Activated gamma-delta T cell (primary cell): ENCODE measurements at regions not wholly inside any gene's neighbourhood (a gene's known extent, or its start where the extent isn't known, plus 50 kb on each side); places are given as distances from the start of the nearest gene placed in this dataset.
"Not testable (repeated sequence)": the region's sequence is repeated elsewhere in the genome, so short reads cannot be mapped to it uniquely, and the experiment has no call there.

Experiments
- DNase-seq: peaks from one replicate; lab custom pipeline; 2025; lab: John Stamatoyannopoulos, UW

DNA sequence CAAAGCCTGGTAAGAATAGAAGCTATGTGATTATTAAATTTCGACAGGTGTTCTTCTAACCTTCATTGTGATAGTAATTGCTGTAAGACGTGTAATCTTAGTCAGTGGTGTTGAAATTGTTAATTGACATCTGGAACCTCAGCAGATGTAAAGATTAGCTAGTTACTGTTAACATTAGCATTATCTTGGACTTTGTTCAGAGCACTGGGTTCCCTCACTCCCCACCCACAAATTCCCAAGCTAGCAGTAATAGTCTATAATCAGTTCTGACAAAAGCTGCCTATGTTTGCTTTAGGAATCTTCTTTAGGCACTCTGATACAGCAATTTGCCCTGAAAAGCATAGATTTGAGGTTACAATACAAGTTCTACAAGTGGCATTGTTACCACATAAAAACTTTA is 233.7 kb downstream of the EN1 start:
- DNase-seq = no peak

DNA sequence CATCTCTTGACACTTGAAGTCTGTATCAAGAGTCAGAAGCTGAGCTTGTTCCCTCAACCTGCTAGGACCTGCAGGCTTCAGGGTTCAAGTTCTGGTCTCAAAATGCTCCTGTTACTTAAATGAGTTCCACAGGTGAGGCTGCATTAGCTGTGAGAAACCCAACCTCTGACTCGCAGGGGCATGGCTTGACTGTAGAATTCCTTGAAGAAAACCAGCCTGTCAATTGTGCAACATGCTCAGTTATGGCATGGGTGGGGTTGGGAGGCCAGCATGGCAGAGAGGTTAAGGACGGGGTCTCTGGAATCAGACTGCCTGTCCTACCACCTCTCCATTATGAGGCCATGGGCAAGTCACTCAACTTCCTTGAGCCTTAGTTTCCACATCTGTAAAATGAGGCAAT is 235.8 kb downstream of the EN1 start:
- DNase-seq = no peak

DNA sequence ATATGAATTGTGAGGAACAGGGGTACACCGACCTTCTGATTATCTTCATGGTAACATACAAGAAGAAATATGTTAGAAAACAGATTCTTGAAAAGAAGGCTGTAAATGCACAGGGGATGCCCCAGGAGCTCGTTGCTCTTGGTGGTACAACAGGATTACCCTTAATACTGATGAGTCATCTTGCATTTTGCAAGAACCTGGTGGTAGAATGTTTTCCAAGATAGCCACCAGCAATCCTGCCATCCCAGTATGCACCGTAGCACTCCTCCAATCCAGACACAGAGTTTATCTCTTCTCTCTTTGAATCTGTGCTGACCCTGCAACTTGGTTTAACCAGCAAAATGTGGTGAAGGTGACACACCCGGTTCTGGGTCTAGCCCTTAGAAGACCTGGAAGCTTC is 238.3 kb downstream of the EN1 start:
- no peak for DNase-seq

DNA sequence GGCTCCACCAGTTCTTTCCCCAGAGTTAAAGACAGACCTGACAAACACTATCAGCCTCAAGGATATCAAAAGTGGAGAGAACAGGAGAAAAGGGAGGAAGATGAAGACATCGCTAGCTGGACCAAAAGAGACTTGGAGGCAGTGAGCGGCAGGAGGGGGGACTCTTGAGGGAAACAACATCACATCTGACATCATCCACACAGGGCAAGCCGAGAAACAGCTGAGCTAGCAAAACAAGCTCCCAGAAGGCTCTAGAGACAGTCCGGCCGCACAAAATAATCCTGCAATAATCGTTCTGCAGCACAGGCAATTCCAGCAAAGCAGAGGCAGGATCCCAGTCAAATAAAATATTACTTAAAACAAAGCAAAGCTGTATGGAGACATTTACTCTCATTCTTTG is 239.8 kb downstream of the EN1 start:
- DNase-seq = no peak

DNA sequence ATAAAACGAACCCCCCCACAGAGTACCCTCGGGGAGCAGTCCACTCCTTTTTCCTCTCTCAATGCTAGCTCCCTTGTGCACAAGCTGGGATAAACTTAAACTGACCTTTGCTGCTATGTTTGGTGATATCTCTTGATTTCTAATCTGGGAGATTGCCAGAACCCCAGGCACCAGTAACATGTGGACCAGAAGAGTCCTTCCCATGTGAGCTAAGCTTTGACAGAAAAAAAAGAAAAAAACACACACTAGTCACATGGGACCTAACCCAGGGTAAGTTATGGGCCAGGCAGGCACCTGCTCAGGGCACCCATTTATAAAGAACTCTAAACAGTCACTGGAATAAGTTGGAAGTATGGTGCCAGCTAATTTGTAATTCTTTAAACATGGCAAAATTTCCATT is 242.6 kb downstream of the EN1 start:
- no peak for DNase-seq

DNA sequence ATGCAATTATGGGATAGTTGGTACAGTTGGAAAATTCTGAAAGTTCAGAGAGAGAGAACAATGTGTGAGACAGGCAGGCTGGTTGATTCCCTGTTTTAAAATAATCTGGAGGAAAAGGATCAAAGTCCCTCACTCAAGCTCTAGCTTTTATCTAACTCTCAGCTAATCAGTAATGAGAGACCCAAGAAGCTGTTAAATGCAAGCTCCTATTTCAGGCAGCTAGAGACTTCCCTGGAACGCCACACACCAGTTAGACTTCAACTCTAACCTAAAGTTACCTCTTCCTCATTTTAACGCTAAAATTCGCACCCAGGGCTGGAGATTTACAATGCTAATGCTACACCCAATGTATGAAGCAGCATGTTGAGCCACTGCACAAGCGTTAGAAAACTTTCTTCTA is 243.1 kb downstream of the EN1 start:
- no peak for DNase-seq

DNA sequence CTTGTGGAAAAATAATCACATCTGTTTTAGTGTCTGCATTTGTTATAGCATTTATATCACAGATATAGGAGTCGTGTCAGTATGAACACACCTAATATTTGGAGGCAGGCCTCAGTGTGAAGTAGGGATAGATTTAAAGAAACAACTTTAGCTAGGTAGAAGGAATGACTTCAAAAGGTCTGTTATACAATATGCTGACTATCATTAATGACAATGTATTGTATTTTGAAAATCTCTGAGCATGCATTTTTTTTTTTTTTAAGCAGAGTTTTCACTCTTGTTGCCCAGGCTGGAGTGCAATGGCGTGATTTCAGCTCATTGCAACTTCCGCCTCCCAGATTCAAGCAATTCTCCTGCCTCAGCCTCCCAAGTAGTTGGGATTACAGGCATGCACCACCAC is 248.3 kb downstream of the EN1 start:
- DNase-seq = no peak

DNA sequence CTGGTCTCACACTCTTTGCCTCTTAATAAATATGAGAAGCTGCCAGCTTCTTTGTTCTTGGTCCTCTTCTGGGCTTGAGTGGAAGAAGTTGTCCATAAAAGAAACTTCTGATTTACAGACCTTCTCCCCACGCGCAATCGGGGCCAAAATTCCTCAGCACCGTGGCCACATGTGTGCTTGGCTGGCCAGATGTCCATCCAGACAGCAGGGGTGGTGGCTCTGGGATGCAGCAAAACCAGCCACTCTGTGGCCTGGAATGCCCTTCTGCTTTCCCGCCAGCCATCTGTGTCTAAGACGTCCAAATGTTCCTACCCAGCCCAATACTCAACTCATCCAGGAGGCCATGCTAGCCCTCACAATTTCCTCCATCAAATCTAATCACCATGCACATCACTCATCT is 250.8 kb downstream of the EN1 start:
- DNase-seq = no peak

DNA sequence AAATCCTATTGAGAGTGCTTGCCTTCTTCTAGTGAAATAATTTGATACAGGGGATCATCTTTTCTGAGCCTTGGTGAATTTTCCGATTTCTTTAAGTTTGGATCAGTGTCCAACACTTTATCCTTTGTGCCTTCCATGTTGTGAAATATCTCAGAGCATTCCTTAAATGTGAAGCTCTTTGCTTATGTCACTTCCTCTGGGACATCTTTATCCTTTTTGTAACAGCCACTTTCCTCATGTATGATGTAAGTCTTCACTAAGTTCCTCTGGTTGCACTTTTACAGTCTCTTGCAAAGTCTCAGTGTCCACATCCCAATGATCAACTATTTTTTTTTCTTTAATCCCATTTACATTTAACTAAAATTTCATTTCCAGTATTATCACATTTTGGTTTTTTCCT is 254.2 kb downstream of the EN1 start:
- no peak for DNase-seq

DNA sequence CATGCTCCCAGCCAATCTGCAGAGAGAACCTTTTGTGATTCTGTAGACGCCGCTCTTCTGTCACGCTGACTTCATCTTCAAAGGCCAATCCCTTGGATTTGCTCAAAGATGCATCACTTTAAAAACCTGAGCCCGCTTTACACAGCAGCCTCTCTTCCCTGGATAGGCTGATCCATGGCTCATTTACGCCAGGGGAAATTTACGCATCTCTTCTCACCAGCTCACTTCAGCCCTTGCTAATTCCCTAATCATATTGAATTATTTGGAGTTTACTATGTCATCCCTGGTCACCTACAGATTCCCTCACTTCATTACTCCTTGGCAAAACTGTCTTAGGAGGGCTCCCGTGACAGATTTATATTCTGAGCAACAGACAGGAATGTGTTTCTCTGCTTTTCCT is 256.2 kb downstream of the EN1 start:
- DNase-seq = no peak

DNA sequence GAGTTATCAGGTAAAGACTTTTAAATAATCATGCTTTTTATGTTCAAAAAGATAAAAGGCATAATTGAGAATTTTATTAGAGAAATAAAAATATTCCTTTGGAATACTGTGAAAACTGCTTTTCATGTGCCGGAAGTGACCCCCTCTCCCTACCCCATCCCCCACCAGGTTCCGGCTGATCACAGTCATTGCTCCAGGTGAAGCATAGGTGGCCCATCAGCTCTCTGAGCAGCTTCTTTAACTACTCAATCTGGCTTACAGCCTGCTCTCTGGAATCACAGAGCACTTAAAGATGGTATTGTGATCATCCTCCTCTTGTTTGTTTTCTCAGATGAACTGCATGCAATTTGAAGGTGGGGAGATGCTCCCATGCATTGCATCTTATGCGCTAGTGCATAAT is 257.7 kb downstream of the EN1 start:
- DNase-seq = no peak

DNA sequence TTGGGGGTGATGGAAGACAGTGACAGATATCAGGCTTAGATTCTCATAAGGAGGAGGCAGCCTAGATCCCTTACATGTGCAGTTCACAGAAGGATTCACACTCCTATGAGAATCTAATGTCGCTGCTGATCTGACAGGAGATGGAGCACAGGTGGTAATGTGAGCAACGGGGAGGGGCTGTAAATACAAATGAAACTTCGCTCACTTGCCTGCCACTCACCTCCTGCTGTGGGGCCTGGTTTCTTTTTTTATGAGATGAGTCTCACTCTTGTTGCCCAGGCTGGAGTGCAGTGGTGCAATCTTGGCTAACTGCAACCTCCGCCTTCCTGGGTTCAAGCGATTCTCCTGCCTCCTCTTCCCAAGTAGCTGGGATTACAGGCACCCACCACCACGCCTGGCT is 258.6 kb downstream of the EN1 start:
- no peak for DNase-seq

DNA sequence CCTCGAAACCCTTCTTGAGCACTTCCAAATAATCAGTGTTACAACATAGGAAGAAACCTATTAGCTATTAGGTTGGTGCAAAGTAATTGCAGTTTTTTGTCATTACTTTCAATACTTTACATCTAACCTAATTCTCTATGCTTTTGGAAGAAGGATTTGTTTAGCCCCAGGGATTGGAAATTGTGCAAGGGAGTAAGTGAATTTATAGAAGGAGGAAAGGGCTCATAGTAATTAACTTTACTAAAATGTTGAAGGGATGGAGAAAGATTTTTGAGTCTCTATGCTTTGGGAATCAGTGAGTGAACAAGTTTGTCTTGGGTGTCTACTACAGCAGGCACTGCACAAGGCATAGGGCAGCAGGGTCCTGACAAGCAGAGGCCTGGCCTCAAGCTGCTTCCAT is 261.1 kb downstream of the EN1 start:
- DNase-seq = no peak

DNA sequence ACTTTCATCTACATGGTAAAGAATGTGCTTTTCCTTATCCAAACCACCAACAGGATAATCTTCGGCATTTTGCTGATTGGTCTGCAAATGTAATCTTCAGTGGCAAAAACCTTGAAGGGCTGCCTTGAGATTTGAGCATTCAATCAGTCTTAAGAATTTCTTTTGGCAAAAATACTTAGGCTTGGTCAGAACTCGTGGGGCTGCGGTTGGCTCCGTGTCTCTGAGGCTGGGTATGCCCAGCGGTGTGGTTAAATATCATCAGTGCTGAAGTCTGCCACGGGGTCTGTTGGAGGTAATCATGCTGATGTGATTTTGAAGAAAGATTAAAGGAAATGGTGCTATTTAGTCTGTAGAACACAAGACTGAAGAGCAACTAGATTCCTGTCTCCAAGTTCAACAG is 262.6 kb downstream of the EN1 start:
- DNase-seq = no peak

DNA sequence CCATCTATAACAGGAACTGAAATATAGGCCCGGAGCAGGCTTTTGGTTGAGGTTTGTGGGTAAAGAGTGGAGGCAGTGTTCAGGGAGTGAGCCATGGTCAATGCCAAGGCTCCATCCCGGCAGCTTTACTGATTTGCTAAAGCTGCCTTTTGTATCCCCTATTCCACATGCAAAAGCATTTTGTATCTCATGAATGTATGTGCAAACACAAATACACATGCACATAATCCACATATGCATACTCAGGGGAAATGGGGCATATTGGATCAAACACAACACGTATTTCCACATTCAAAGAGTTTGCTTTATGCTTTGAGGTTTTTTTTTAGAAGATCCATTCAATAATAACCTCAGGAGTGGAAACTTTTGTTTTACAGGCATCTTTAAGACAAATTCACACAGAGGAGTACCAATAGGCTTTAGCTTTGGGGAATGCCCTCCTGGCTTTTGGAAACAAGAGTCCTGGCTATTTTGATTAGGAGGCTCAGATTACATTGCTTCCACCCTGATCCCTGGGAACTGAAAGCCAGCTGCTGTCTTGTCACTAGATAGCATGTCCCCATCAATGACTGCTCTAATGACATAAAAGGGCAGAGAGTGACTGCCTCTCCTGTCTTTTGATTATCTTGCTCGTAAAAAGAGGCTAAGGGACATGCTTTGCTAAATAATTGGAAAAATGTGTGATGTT is 263.2 kb downstream of the EN1 start:
- DNase-seq = no peak

DNA sequence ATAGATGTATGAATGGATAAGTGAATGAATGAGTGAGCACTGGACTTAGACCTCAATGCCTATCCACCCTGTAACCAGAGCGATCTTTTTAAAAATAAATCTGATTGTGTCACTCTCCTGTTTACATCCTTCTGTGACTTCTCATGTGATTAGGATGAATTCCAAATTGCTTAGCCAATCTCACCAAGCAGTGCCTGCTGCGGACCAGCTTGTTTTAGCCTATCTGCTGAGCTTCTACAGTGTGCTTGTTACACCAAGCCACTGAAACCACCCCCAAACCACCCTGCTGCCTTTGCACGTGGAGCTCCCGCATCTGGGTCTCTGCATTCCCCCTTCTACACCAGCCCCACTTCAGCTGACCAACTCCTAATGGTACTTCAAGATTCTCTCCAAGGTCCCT is 265.4 kb downstream of the EN1 start:
- DNase-seq = no peak

DNA sequence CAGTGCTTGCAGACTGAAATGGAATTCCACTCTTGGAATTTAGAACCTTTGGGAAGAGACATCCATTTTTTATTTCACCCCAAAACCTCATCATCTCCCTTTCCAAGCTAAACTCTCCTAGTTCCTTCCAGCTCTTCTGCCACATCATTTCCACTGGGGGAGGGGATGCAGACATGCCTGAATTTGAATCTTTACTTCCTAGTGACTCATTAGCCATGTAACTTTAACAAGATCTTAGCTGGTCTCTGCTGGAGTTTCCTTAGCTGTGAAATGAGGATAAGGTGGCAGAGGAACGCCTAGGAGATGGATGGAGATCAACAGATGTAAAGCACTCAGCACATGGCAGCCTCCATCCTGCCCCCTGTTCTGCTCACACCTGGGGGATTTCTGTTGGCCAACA is 266.8 kb downstream of the EN1 start:
- no peak for DNase-seq

DNA sequence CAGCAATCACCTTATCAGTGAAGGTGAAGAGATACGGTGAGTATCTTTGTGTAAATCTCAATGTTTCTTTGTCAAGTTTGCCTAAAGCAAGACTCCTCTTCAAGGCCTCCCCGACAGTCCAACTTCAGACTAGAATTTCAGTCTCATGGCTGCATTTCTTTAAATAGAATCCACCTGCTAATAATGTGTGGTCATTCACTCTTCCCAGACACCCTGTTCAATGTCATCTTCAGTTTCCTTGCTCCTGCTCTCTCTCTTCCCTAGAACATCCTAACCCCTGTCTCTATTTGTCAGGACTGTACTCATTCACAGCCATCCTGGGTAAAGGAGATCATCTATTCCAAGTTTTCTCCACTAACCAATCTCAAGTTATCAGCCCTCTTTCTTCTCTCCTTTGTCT is 267.3 kb downstream of the EN1 start:
- DNase-seq = no peak

DNA sequence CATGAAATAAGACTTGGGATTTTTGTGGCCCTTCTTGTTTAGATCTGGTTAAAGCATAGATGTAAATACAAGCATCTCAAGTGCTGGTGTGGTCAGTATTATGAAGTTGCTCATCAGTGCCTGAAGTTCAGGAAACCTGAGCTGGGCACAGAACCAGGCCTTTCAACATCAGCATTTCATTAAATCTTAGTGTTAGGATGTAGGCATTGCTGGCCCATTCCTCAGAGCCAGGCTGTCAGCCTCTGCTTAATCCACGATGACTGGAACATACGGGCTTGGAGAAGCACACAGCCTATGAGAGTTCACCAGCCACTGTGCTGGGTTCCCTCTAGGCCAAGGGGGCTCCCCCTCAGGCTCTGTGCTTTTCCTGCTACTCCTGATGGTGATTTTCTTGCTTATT is 270.2 kb downstream of the EN1 start:
- no peak for DNase-seq

DNA sequence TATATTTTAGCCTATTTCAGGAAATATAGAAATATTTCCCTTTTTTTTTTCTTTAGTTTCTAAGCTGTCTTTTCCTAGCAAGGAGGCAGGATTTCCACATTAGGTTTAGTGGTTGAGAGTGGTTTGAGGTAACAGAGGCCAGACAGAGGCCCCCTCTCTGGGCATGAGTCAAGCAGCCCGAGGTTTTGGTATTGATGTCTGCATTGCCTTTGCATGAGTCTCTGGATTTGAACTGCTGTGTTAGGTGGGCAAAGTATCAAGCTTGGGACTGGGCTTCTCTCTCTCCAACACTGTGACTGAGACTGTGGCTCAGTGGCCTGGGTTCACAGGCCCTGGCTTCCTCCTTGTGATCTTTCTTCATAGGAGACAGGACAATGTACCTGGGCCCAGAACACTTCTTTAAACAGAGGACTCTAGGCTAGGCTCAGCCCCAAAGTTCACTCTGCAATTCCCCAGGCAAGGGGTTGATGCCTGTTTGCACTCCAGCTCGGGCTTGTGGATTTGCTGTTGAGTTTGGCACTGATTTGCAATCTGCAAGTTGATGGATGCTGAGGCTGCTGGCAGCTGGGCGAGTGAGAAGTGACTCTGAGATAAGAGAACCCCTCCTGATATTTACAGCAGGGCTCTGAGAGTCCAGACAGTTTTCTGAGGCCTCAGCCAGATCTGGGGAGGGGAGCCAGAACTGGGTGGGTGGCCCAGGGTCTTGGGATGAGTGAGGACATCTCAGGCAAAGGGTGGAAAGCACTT is 271.2 kb downstream of the EN1 start:
- DNase-seq = no peak

DNA sequence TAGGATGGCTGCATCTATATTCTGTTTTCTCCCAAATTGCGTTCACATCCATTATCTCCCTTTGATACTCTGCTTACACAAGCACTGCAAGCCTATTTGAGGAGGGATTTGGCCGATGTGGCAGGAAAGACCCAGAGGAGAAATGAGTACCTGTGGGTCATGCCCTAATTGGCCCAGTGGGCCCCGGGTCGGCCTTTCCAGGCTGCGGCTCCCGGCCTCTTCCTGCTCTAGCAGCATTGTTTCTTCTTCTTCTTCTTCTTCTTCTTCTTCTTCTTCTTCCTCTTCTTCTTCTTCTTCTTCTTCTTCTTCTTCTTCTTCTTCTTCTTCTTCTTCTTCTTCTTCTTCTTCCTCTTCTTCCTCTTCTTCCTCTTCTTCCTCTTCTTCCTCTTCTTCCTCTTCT is 275.1 kb downstream of the EN1 start:
- not testable (repeated sequence) for DNase-seq

DNA sequence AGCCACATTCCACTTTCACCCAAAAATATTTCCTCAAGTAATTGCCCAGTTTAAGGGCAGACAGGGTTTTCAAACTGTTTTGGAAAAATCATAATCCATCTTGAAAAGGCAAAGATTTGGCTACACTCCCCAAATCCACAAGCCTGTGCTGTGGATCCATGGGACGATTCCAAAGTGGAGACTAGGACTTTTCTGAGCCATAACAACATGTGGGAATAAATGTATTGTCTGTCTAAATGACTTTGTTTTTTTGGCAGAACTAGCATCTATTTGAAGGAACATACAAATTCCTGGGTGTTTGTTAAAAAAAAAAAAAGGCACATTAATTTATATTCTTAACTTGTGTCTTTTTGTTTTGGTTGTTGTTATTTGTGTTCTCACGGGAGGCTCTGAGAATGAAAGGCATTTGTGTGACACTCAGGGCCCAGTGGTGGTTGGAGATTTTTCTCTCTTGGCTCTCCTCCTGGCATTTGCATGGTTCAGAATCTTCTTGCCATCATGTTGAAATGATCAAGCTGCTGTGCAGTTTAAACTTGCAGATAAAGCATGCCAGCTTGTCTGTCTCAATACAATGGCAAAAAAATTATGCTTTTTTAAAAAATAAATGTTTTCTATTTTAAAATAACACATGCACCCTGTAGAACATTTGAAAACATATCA is 277.4 kb downstream of the EN1 start:
- no peak for DNase-seq

DNA sequence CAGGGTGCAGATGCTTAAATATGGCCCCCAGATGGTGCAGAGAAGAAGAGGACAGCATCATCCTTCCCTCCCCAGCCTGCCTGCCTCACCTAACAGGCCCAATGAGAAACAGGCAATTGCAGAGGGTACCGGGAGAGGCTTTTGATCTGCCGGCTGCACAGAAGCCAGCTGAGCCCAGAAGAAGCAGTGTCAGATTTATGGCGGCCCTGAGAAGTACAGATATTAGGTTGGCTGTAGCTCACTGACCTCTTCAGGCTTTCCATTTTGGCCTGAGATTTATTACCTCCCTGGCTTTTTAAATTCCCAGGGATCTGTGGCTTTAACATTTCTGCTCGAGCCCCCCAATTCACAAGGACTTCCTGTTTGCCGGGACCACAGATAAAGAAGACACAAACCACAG is 278.7 kb downstream of the EN1 start:
- no peak for DNase-seq
